HG02885 (cell line): ENCODE measurements at regions not wholly inside any gene's neighbourhood (a gene's known extent, or its start where the extent isn't known, plus 50 kb on each side); places are given as distances from the start of the nearest gene placed in this dataset.

Experiments
- ATAC-seq: cut with Tn5 transposase; IDR thresholded peaks from one replicate; pipeline ENCODE4 v1.9.1; 2021; ENCODE audit warnings: mild to moderate bottlenecking; ENCODE audit not compliant: unreplicated experiment, poor library complexity

GRCh38 chr7:136193940-136194339 lies 216.8 kb upstream of the MTPN start:
- ATAC-seq: no peak

GRCh38 chr7:136189506-136189998 lies 212.4 kb upstream of the MTPN start:
- no peak for ATAC-seq

- no peak for ATAC-seq
Observed at GRCh38 chr7:136186281-136186680, 209.1 kb upstream of the MTPN start.

- no peak for ATAC-seq
Observed at GRCh38 chr7:136184719-136185118, 207.6 kb upstream of the MTPN start.

GRCh38 chr7:136183981-136184380 lies 206.8 kb upstream of the MTPN start:
- ATAC-seq: no peak

- ATAC-seq: no peak
Observed at GRCh38 chr7:136180984-136181383, 203.8 kb upstream of the MTPN start.

GRCh38 chr7:136179851-136180721 lies 202.9 kb upstream of the MTPN start:
- ATAC-seq: no peak

- ATAC-seq: no peak
Observed at GRCh38 chr7:136179154-136179553, 202.0 kb upstream of the MTPN start.

GRCh38 chr7:136174477-136175125 lies 197.4 kb upstream of the MTPN start:
- ATAC-seq: no peak

GRCh38 chr7:136173874-136174273 lies 196.7 kb upstream of the MTPN start:
- no peak for ATAC-seq

- ATAC-seq: no peak
Observed at GRCh38 chr7:136171233-136171632, 194.1 kb upstream of the MTPN start.

- no peak for ATAC-seq
Observed at GRCh38 chr7:136168821-136169220, 191.7 kb upstream of the MTPN start.

GRCh38 chr7:136167991-136168390 lies 190.8 kb upstream of the MTPN start:
- ATAC-seq: no peak

GRCh38 chr7:136166521-136166920 lies 189.4 kb upstream of the MTPN start:
- no peak for ATAC-seq

- ATAC-seq: no peak
Observed at GRCh38 chr7:136163340-136163801, 186.2 kb upstream of the MTPN start.

- no peak for ATAC-seq
Observed at GRCh38 chr7:136150311-136150710, 173.2 kb upstream of the MTPN start.

- no peak for ATAC-seq
Observed at GRCh38 chr7:136148920-136149319, 171.8 kb upstream of the MTPN start.

- no peak for ATAC-seq
Observed at GRCh38 chr7:136146925-136147324, 169.8 kb upstream of the MTPN start.

- no peak for ATAC-seq
Observed at GRCh38 chr7:136144182-136144581, 167.0 kb upstream of the MTPN start.

GRCh38 chr7:136143271-136143670 lies 166.1 kb upstream of the MTPN start:
- ATAC-seq: no peak

- no peak for ATAC-seq
Observed at GRCh38 chr7:136142583-136142982, 165.4 kb upstream of the MTPN start.
